HUDEP-2 (cell line): ENCODE measurements at regions not wholly inside any gene's neighbourhood (a gene's known extent, or its start where the extent isn't known, plus 50 kb on each side); places are given as distances from the start of the nearest gene placed in this dataset.

ENCODE experiments used
- DNase-seq, 76 experiments: peaks; one replicate each; lab custom pipeline; 2025; ENCODE audit not compliant: unreplicated experiment in 76 of 76; lab: John Stamatoyannopoulos, UW

DNA sequence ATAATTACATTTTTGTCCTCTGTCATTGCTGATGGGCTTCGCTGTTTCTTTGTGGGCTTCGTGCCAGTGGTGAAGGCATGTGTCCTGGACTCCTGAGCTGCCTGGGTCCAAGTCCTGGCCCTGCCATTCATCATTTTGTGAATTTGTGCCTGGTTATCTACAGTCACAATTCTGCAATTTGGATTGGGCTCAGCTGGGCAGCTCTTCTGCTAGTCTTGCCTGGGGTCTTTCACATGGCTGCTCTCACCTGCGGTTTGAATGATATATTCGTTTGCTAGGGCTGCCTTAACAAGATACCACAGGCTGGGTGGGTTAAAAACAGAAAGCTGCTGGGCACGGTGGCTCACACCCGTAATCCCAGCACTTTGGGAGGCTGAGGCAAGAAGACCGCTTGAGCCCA, 192.7 kb upstream of the IER5L start:
- DNase-seq: no peak

DNA sequence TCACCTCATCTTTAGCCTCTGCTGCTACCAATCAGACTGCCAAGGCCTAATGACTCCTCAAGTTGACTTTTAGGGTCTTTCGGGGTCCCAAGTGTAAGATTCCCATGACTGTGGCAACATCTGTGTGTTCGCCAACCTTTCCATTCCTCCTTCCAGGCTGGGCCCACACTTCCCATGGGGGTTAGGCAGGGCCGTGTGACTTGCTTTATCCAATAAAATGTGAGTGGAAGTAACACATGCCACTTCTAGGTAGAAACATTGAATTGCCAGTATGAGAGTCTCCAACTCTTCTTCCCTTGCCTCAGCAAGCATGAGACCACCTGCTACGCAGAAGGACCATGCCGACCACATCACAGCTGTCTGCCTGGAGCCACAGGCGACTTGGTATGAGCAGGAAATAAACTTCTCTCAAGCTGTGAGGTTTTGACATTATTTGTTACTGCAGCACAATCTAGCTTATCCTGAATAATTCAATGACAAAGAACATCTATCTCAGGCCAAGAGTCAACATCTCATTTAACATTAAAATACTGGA, 190.4 kb upstream of the IER5L start:
- no peak for DNase-seq

DNA sequence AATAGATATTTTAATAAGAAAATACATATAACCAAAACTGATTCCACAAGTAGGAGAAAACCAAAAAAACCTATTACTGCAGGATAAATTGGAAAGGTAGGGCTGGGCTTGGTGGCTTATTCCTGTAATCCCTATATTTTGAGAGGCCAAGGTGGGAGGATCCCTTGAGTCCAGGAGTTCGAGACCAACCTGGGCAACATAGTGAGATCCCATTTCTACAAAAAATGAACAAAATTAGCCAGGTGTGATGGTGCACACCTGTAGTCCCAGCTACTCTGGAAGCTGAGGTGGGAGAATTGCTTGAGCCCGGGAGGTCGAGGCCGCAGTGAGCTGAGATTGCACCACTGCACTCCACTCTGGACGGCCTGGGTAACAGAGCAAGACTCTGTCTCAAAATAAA, 189.2 kb upstream of the IER5L start:
- no peak for DNase-seq

DNA sequence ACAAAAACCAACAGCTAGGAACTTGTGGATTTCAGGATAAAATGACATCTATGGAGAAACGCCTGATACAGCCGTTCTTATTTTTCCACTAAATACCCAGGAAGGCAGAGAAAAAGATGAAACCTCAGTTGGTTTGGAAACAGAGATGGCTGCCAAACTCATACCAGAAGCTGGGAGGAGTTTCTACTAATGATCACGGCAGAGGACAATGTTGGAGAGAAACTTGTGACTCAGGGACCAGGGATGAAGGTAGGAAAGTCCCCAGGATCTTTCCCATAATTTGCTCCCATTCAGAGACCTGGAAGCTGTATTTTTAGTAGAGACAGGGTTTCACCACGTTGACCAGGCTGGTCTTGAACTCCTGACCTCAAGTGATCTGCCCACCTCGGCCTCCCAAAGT, 187.1 kb upstream of the IER5L start:
- no peak for DNase-seq

DNA sequence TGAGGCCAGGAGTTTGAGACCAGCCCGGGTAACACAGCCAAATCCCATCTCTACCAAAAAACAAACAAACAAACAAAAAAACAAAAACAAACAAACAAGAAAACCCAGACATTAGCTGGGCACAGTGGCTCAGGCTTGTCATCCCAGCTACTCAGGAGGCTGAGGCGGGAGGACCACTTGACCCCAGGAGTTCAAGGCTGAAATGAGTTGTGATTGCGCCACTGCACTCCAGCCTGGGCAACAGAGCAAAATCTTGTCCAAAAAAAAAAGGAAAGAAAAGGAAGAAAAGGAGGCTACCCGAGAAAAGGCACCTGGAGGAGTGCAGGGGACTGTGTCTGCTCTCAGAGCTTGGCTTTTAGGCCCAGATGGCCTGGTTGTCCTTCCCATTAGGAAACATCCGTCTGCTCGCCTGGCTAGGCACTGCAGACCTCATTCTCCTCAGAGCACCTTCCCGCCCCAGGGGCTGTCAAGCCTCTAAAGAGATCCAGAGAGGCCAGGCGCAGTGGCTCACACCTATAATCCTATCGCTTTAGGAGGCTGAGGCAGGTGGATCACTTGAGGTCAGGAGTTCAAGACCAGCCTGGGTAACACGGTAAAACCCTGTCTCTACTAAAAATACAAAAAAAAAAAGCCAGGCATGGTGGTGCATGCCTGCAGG, 185.3 kb upstream of the IER5L start:
- DNase-seq: no peak

DNA sequence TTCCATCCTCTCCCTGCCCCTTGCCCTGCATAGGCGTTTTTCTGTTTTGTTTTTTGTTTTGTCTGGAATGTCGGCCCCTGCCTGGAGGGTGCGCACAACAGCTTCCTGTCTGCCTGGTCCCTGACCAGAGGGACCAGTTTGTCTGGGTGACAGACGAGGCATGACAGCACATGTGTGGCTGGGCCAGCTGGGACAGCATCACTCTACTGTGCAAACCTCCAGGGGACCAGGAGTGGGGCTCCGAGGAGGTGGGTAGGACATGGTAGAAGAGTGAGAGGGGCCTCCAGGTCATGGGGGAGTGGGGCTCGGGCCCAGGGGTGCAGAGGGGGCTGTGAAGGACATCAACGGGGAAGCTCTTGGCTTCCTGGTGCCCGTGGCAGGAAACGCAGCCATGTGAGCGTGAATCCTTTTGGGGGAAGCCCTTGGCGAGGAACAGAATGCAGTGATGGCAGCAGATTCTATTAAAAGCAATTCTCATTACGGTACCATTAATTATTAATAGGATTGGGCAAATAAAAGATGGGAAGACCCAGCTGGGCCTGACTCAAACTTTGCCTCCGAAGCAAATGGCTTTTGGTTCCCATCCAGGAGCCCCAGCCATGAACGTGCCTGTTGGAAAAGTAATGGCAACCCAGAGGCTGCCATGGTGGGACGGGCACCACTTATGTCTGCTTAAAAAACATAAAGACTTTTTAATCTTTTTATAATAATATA, 184.4 kb upstream of the IER5L start:
- DNase-seq: no peak

DNA sequence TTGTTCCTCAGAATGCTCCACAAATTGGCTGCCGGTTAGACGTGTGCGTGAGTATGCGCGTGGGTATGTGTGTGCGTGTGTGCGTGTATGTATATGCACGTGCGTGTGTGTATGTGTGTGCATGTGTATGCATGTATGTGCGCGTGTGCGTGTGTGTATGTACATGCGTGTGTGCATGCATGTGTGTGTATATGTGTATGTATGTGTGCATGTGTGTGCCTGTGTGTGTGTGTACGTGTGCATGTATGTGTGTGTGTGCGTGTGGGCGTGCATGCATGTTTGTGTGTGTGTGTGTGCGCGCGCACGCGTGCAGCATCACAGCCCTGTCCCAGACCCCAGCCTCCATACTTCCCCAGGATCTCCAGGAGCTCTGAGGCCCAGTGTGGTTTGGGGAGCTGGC, 183.1 kb upstream of the IER5L start:
- DNase-seq: no peak

DNA sequence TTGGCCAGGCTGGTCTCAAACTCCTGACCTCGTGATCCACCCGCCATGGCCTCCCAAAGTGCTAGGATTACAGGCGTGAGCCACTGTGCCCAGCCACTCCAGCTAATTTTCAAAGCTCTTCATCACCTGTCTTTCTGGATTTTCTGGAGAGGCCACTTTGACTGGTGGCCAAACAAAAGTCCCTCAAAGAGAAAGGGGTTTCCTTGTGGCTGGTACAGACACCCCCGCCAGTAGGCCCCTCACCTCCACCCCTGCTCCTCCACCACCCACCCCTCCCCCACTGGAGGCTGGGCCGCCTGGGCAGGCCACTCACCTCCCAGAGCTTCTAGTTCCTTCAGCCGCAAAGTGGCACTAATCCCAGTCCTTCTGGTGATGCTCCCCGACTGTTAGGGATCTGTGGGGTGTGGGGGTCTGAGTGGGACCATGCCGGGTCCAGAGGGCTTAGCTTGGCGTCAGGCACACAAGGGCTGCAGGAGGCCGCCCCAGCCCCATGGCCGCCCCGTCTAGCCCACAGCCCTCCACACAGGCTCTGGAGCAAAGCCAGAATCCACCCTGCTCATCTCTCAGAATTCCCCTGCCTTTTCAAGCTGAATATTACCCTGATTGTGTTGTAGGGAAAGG, 182.0 kb upstream of the IER5L start:
- no peak for DNase-seq

DNA sequence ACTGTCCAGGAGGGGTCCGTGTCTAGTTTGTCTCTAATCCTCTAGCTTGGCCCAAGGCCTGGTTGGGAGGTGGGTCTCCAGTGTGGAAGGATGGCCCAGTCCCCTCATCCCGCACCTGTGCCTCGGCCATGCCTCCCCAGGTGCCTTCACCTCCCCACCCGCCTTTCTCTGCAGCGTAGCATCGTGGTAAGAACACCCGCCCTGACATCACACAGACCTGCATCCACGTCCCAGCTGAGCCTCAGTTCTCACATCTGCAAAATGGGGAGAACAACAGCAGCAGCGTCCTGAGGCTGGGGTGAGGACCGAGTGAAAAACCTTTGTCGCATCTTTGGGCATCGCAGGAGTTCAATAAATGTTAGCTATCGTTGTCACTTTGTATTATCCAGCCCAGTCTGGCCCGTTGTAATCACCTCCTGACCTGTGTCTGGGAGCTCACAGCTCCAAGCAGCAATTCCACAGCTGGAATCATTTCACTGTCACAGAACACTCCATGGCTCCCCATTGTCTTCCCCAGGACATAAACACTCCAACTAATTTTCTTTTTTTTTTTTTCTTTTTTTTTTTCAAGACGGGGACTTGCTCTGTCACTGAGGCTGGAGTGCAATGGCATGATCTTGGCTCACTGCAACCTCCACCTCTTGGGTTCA, 181.2 kb upstream of the IER5L start:
- no peak for DNase-seq

DNA sequence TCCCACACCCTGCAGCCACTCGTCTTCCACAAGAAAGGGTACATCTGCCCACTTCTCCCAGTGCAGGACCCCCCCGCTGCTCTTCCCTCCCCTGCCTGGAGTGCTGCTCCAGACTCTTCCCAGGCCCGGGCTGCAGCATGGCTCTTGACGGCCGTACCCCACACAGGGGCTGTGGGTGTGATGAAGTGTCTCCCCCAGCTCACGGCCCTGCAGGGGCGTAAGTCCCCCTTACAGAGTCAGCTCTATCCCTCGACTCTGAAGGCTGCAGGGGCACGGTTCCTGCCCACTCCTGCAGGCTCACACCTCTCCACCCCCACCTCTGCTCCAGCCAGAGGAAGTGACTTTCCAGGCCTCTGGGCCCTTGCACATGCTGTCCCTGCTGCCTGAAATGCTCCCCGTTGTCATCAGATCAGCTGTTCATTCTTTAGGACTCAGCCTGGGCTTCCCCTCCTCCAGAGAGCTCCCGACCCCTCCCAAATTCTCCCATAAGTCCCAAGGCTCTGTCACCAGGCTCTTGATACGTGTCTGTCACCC, 180.6 kb upstream of the IER5L start:
- DNase-seq: no peak

DNA sequence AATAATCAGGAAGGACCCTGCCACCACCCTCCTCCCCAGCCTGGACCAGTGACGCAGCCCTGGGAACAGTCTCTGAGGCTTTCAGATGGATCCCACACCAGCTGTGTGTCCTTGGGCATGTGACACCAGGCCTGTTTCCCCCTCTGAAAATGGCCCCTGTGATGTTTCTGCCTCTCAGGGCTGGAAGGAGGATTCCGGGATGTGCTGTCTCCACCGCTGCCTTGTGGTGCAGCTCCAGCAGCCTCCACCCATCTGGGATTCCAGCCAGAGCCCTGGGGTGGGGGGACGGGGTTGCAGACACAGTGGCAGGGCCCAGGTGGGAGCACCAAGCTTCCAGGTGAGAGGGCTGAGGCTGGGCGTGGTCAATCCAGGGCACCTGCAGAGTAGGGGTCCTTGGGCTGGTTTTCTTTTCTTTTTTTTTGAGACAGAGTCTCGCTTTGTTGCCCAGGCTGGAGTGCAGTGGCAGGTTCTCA, 179.7 kb upstream of the IER5L start:
- no peak for DNase-seq

DNA sequence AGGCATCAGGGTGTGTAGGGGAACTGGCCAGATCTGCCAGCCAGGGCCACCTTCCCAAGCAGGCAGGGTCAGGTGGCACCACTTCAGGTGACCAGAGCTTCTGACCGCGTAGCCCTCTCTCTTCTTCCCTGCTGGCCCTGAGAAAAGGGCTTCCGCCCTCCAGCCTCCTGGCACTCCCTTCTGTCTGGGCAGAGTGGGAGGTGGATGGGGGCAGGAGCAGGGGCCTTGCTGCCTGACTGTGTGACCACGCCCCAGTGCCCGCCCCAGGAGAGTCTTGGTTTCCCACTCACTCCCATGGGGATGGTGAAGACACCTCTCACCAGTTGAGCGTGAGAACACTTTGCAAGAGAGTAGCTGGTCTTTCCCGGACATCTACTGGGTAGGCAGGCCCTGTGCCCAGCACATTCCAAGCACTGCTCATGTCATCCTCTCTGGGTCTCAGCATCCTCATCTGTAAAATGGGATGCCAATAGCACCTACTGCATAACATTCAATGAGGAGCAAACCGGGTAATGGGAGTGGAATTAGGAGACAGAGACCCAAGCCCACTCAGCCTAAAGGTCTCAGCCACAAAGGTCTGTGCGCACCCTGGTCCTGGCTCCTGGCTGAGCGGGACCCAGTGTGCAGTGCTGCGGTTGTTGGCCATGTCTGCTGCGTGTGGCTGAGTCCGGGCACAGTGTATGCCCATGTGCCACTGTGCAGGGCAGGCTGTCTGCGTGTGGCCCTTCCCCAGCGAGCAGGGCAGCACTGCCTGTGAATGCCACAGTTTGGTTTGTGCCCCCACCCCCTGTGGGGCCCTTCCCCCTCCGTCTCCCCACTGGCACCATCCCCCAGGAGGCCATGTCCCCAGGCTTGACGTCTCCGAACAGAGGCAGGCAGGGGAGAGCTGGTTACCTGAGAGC, 179.1 kb upstream of the IER5L start:
- DNase-seq: no peak

DNA sequence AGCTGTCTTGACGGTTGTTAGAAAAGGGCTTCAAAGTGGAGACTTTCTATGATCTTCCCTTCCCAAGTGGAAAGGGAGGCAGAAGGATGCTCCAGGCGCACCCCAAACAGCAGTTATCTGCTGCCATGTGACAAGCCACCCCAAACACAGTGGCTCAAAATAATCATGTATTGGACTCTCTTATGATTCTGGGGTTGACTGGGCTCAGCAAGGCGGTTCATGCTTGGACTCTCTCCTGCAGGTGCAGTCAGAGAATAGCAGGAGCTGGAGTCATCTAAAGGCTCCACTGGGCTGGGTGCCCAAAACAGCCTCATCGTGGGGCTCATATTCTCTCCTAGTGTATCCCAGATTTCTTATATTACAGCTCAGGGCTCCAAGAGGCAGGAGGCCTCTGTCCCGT, 177.6 kb upstream of the IER5L start:
- no peak for DNase-seq

DNA sequence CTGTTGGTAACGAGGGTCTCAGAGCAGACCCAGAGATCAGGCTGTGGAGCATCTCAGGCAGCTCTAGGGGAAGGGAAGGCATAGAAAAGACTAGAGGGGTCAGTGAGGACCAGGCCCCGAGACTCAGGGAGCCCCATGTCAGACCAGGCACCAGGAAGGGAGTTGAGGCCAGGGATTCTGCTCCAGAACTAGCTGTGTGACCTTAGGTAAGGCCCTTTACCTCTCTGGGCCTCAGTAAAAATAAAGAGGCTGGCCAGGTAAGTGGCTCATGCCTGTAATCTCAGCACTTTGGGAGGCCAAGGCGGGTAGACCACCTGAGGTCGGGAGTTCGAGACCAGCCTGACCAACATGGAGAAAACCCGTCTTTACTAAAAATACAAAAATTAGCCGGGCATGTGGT, 176.4 kb upstream of the IER5L start:
- no peak for DNase-seq

DNA sequence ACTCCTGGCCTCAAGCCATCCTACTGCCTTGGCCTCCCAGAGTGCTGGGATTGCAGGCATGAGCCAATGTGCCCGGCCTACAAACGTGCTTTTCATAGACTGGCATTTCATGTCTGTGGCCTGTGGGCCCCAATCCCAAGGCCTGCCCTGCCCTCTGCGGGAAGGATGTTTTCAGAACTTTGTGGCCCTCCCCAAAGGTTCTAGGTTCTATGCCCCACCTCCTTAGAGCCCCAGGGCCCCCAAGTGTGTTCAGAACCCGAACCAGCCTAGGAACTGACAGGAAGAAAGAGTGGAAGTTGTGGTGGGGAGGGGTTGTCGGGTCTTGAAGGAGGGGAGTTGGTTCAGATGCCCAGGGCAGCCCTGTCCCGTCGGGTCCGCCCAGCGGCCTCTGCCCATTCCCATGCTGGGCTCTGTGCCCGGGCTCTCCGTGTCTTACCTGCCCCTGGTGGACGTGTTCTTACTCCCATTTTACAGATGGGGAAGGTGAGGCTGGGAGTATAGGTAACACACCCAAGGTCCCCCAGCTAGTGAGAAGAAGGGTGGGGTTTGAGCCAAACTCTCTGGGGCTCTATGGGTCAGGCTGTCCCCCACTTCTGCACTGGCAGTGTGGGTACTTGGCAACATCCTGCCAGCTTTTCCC, 175.8 kb upstream of the IER5L start:
- DNase-seq: no peak

DNA sequence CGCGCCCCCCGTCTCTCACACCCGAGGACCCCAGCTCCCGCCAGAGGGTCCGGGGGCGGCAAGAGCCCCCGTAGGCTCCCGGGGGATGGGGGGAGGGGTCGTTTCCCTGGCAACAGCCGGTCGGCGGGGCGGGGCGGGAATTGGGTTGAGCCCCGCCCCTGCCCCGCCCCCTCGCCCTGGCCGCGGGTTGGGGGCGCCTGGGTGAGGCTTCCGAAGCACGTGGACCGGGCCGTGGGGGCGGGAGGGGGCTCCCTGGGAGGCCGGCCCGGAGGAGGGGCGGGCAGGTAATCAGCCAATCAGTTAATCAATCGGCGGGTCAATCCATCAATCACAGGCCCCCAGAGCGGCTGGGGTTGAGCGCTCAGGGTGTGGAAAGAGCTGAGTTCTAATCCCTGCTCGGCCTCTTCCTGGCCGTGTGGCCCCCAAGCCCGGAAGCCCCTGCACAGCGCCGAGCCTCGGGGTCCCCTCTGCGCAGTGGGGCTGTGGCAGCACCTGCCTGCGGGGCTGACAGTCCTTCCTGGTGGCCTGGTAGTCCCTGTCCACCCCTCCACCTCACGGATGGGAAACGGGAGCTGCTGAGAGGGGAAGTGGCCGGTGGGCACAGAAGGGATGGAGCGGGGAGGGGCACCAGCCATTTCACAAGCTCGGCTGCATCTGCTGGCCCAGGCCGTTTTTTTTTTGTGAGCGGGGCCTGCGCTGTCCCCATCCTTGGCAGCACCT, 174.2 kb upstream of the IER5L start:
- DNase-seq: no peak

DNA sequence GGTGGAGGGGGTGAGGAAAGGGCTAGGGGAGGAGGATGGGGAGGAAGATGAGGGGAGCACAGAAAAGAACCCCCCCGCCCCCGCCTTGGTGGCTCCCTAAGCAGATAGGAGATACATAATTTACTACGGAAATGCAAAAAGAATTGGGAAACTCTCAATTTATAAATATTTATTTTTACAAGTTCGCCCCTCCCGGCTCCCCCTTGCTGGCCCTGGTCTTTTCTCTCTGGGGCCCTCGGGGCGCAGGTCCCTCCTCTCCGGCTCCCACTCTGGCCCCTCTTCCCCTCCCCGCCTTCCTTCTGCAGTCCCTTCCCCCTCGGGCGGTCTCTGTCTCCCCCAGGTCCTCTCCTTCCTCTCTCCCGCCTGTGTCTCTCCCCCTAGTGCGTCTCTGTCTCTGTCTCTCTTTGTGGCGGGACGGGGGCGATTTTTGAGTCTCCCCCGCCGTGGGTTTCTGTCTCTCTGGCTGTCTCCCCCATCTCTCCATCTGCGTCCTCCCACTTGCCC, 173.6 kb upstream of the IER5L start:
- DNase-seq: no peak

DNA sequence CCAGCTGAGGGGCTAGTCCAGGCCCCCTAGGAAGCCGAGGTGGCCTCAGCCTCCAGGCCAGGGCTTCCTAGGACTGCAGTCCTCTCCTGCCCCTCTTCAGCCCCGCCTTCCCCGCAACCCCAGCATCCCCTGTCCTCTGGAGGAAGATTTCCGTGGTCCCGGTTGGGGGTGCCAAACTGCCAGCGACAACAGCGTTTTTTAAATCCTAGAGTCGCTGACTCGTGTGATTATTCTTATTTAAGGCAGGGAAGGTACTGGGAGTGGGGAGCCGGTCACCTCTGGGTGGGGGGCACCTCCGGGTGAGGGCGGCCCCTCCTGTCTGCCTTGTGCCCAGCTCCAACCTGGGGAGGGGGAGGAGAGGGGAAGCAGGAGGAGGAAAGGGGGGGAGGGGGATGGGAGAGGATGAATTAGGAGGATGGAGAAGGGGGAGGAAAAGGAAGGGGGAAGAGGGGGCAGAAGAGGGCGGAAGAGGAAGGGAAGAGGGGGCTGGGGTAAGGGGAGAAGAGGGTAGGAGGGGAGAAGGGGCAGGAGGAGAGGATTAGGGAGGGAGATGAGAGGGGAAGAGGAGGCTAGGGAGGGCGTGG, 173.1 kb upstream of the IER5L start:
- no peak for DNase-seq
